Left ventricle myocardium superior (tissue), 1 donor: ENCODE measurements at regions not wholly inside any gene's neighbourhood (a gene's known extent, or its start where the extent isn't known, plus 50 kb on each side); places are given as distances from the start of the nearest gene placed in this dataset.
"Not testable (repeated sequence)": the region's sequence is repeated elsewhere in the genome, so short reads cannot be mapped to it uniquely, and the experiment has no call there.

Source experiments
- ATAC-seq: fragments of 200-7000 bp; cut with Tn5 transposase; one replicate; pipeline ENCODE4 v1.9.1; 2020; ENCODE audit warnings: mild to moderate bottlenecking, moderate library complexity
- DNase-seq: peaks from one replicate; pipeline ENCODE4 v3.0.0-alpha.2; 2020
- intact Hi-C: fragments of 100-400 bp; cut with micrococcal nuclease; formaldehyde crosslinking; loops from one replicate; pipeline ENCODE4 v1.11.0; 2022
- donor health status: DM: no; HTN: yes; CAD: no; lungs with severe emphysema.

- ATAC-seq (peak; percentile 47), DNase-seq (peak; percentile 56)
- intact Hi-C loops: no loop called here
These were observed 141.6 kb upstream of the RIOK3 start for GRCh38 chr18:23311351-23312121.

GRCh38 chr18:23313379-23313778 is 139.7 kb upstream of the RIOK3 start:
- DNase-seq: no peak
- intact Hi-C loops: no loop called here
- ATAC-seq: no peak

- ATAC-seq (no peak), DNase-seq (no peak)
- intact Hi-C loops: no loop called here
These were observed 138.4 kb upstream of the RIOK3 start for GRCh38 chr18:23314672-23315071.

GRCh38 chr18:23316316-23316715 is 136.8 kb upstream of the RIOK3 start:
- intact Hi-C loops: no loop called here
- DNase-seq (no peak), ATAC-seq (no peak)

- DNase-seq: no peak
- intact Hi-C loops: no loop called here
- no peak for ATAC-seq
These were observed 136.1 kb upstream of the RIOK3 start for GRCh38 chr18:23316988-23317387.

GRCh38 chr18:23317975-23318675 is 135.0 kb upstream of the RIOK3 start:
- no peak for ATAC-seq

GRCh38 chr18:23320709-23321236 is 132.3 kb upstream of the RIOK3 start:
- intact Hi-C loops: no loop called here

More at GRCh38 chr18:23317975-23318675, 135.0 kb upstream of the RIOK3 start:
- no peak for DNase-seq
- intact Hi-C loops: no loop called here

GRCh38 chr18:23321996-23322395 is 131.1 kb upstream of the RIOK3 start:
- DNase-seq (no peak), ATAC-seq (no peak)
- intact Hi-C loops: no loop called here

More at GRCh38 chr18:23320709-23321236, 132.3 kb upstream of the RIOK3 start:
- ATAC-seq (no peak), DNase-seq (no peak)

- DNase-seq: no peak
- intact Hi-C loops: no loop called here
- no peak for ATAC-seq
These were observed 128.9 kb upstream of the RIOK3 start for GRCh38 chr18:23324056-23324811.

- intact Hi-C loops: no loop called here
- DNase-seq: no peak
- no peak for ATAC-seq
These were observed 128.2 kb upstream of the RIOK3 start for GRCh38 chr18:23324861-23325260.

- DNase-seq, intact Hi-C loops, ATAC-seq: not testable (repeated sequence)
These were observed 123.4 kb upstream of the RIOK3 start for GRCh38 chr18:23329671-23330070.

- intact Hi-C loops: no loop called here
- ATAC-seq (no peak), DNase-seq (no peak)
These were observed 122.7 kb upstream of the RIOK3 start for GRCh38 chr18:23330423-23330822.

- no peak for DNase-seq
- intact Hi-C loops: no loop called here
- no peak for ATAC-seq
These were observed 121.8 kb upstream of the RIOK3 start for GRCh38 chr18:23331091-23331920.

- ATAC-seq (no peak), DNase-seq (no peak)
- intact Hi-C loops: no loop called here
These were observed 120.7 kb upstream of the RIOK3 start for GRCh38 chr18:23332356-23332755.

- intact Hi-C loops: no loop called here
- DNase-seq: no peak
- ATAC-seq: no peak
These were observed 119.3 kb upstream of the RIOK3 start for GRCh38 chr18:23333827-23334226.

GRCh38 chr18:23334569-23334968 is 118.5 kb upstream of the RIOK3 start:
- intact Hi-C loops: no loop called here
- DNase-seq (no peak), ATAC-seq (no peak)

- DNase-seq (no peak), ATAC-seq (peak; percentile 57)
- intact Hi-C loops: no loop called here
These were observed 117.0 kb upstream of the RIOK3 start for GRCh38 chr18:23336101-23336500.

GRCh38 chr18:23337599-23338444 is 115.3 kb upstream of the RIOK3 start:
- intact Hi-C loops: no loop called here
- ATAC-seq (no peak), DNase-seq (no peak)
